HG03342 (cell line): ENCODE measurements at regions not wholly inside any gene's neighbourhood (a gene's known extent, or its start where the extent isn't known, plus 50 kb on each side); places are given as distances from the start of the nearest gene placed in this dataset.

Source experiments
- ATAC-seq: cut with Tn5 transposase; IDR thresholded peaks from one replicate; pipeline ENCODE4 v1.9.1; 2021; ENCODE audit warnings: mild to moderate bottlenecking, moderate library complexity; ENCODE audit not compliant: unreplicated experiment

DNA sequence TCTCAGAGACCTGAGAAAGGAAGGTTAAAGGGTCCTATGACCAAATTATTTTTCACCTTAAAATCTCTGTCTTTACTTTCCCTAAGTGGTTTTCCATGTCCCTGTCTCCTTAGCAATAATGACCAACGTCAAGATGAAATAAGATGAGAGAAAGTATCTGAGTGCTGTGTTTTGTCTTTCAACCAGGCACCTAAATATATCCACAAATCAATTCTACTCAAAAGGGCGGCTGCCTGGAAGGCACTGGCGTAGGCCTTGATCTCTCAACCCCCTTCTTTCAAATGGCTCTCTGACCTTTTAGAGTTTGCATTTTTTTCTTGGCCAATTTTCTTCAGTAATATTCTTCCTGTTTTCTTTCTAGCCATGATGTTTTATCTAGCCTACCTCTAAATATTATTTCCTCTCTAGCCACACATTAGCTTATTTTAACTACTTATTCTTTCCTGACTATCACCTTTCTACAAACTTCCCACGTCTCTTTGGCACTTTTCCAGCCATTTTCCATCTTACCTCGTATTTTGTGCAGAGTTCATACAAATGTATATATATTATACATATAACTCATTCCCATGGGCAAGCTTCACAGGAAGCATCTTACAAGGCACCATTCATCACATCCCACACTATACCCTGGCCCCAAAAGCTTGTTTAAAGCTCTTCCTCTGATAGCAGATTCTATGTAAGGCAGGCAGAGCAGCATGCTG is 204.5 kb downstream of the SNX18 start:
- ATAC-seq: no peak

DNA sequence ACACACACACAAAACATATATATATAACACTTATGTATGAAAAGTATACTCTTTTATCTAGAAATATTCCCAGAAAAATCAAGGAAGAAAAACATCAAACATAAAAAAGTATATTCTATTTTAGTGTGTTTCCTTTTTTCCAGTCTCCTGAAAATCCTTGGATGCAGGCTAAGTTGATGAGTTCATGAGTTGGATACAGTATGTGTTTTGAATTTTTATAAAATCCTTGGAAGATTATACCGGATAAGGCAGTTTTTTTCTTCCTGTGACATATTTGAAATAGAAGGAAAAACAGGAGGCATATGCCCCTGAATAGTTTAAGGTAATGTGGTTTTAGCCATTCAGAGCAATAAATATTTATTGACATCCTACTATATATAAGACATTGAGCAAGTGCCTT is 203.6 kb downstream of the SNX18 start:
- no peak for ATAC-seq

DNA sequence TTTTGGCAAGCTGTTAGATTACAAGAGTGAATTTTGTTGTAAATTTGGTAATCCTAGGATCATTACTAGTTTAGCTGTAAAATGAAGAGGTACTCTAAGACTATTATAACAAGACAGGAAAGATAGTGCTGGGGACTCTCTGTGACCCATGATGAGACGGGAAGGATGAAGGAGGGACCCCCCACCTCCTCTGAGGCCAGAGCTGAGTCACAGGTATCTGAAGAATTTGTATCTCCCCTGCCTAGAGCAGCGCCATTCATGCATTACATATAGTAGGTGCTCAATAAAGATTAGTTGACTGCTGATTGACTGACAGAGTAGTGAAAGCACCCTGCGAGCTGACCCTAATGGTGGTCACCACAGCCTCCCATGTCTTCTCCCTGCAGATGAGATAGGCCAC is 202.8 kb downstream of the SNX18 start:
- no peak for ATAC-seq

DNA sequence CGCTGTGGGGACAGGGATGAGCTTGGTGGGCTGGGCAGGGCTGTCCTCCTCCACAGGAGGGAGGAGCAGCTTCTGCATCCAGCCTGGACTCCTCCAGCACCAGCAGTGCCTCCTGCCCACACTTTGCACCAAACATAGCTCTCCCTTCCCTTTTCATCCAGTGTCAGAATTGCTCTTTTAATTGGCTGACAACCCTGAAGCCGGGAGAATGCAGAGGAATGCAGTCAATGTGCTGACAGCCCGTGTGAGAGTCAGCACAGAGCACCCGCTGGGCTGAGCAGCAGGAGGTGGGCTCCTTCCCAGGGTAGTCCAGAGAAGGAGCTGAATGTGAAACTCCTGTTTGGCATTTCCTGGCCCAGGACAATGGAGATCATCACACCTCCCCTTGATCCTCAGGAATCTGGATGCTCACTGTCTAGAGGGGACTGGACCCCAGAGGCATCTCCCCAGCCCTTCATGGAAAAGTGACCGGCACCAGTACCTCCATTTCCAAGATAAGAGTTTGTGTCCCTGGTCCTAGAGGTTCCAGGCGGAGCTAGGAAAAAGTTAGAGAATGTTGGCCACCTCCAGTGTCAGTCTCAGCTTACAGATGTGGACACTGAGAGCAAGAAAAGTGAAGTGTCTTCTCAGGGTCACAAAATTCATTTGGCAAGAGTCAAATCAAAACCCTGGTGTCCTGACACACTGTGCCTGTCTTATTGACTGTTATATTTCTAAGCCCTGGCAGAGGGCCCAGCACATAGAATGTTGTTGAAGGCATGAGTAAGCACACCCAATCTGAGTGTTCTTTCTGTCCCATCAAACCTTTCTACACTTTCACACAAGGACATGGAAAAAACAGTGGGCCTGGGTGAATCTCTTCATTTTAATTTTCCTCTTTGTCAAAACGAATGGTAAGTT is 202.1 kb downstream of the SNX18 start:
- no peak for ATAC-seq

DNA sequence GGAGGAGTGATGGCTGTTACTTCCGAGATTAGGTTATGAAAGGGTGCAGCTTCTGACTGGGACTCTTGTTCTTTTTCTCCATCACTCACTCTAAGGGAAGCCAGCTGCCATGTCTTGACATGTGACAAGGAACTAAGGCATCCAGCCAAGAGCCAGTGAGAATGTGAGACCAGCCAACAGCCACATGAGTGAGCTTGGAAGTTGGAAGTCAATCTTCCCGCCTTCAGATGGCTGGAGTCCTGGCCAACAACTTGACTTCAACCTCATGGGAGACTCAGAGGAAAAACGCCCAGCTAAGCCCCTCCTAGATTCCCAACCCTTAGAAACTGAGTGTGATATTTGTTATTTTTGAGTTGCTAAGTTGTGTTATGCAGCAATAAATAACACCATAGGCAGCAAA is 201.1 kb downstream of the SNX18 start:
- no peak for ATAC-seq

DNA sequence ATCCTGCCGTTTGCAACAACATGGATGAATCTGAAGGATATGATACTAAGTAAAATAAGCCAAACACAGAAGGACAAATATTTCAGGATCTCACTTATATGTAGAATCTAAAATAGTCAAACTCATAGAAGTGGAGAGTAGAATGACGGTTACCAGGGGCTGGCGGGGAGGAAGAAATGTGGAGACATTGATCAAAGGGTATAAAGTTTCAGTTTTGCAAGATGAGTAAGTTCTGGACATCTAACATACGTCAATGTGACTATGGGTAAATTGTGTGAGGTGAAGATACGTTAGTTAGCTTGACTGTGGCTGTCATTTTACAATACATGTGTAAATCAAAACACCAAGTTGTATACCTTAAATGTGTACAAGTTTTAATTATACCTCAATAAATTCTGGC is 200.3 kb downstream of the SNX18 start:
- no peak for ATAC-seq

DNA sequence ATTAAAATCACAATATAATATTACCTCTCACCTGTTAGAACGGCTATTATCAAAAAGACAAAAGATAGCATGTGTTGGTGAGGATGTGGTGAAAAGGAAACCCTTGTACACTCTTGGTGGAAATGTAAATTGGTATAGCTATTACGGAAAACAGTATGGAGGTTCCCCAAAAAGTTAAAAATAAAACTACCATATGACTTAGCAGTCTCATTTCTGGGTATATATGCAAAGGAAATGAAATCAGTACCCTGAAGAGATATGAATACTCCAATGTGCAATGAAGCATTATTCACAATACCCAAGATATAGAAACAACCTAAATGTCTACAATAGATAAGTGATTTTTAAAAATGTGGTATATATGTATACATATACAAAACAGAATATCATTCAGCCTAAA is 199.9 kb downstream of the SNX18 start:
- ATAC-seq: no peak

DNA sequence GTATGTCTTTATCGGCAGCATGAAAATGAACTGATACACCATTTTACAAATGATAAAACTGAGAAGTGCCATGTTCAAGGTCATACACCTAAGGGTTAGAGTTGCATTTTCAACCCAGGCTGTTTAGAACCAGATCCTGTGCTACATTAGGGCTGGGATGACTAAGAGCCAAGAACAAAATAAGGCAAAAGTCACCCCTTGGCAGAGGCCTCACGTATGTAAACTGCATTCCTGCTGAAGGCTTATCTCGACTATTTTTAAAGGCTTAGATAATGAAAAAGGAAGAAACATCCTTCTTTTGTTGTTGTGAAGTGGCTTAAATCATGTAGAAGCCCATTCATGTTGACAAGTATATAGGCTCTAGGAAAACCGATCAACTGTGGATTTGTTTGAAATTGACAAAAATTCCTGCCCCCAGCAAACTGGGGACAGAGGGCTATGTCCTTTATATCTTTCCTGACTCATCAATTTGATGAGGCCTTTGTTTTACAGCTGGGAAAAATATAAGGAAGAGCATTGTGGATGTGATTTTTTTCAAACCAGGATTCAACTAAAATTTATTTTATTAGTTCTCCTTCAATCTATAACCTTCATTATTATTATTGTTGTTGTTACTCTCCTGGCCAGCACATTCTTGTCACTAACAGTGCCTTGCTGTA is 196.5 kb downstream of the SNX18 start:
- ATAC-seq: no peak

DNA sequence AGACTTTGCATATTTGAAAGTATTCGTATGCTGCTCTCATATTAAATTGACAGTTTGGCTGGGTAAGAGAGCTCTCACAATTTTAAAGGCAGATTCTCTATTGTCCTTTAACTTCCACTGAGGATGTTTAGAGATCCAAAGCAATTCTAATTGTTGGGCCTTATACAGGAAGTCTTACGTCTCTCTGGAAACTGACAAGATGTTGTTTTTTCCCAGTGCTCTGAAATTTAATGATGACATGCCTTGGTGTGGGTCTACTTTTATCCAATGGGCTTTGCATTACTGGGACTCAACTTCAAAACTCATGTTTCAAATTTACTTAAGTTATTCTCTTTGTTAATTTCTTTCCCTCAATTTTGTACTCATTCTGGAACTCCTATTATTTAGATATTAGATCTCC is 191.5 kb downstream of the SNX18 start:
- ATAC-seq: no peak

DNA sequence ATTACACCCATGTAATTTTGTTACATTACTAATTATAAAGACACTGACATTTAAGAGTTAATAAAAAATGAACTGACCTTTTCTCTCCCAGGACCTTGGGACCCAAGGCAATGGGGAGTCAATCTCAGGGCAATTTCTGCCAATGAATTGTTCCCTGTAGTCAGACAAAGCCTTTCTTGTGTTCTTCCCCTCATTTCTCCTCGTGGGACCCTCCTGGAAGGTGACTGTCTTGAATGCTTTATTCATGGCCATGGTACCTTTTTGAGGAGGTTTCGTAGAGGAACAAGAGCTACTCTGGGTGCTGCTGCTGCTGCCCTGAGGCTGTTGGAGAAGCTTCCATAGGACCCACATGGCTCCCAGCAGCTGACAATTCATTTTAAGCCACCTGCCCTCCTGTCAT is 190.3 kb downstream of the SNX18 start:
- ATAC-seq: no peak

DNA sequence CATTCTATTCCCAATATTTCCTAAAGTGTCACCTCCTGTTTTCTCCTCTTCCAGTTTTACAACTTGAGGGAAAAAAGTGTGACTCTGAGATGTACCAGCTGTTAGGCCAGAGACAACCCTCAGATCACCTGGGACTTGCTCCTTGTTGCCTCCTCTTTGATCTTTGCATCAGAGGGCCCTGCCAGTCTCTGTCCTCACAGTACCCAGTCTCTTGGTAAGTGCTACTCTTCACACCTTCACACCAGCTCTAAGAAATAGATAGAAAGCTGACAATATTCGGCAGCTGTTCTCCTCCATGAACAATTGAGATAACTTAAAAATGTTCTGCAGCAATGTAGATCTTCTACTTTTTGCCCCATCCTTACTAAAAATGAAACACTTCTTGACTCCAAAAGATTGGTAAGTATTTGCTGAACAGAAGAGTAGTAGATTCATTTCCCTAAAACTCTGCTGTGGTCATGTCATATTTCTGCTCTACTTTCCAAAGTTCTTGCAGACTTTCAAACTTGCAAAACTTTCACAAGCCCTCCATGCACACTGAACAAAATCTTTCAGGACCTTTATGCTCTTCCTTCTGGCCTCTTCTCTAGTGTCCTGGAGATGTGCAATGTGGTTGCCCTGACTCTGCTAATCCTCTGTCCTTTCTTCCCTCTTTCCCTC is 188.6 kb downstream of the SNX18 start:
- no peak for ATAC-seq

DNA sequence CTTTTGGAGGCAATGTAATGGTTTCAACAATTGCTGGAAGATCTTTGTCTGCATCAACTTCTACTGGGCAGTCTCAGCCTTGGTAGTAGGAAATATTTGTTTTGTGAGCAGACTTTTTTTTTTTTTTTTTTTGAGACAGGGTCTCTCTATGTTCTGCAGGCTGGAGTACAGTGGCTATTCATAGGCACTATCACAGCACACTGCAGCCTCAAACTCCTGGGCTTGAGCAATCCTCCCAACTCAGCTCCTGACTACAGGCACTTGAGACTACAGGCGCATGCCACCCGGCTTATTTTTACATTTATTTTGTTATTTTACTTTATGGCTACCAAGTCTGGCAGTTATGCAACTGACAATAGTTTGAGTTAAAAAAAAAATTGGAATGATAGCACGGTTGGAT is 187.3 kb downstream of the SNX18 start:
- ATAC-seq: no peak

DNA sequence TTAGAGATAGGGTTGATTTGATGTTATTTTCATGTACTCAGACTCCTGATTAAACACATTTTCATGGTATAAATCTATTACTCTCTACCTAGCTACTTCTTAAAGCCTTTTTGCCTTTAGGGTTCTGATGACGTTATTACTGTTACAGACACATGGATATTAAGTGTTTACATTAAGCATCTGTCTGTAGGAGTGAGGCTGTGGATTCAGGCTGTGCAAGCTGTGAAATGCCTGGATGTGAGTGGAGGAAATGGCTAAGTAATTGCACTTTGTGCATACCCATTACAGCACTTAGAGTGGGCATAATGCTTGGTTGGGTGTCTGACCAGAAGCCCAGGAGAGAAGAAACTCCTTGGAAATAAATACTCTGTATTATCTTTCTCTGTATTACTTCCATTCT is 186.8 kb downstream of the SNX18 start:
- no peak for ATAC-seq

DNA sequence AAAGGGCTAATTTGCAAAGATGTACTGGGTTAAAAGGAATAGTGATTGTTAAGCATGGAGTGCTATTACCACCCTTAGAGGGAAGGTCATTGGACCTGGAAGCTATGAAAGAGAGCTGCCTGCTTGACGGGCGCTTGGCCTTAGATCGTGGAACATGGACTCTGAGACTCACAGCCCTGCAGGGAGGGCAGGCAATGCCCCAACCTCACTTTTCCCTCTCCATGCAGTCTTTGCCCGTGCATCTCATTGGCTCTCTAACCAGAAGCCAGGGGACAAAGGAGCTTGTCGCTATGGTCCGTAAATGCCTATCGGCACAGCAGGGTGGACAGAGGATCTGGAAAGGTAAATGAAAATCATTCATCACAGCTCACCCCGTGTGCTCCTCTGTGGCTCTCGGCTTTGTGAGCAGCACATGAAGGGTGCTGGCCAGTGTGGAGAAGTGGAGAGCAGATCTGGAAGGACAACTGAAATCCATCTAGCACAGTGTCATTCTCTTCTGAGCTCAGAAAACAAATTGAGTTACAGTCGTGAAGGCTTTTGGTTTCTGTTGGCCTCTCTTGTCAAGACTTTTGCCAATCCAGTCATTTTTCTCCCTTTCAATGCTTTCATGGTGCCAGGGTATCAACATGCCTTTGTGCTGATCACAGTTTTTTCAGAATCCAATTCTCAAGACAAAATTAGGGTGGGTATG is 186.2 kb downstream of the SNX18 start:
- ATAC-seq: no peak

DNA sequence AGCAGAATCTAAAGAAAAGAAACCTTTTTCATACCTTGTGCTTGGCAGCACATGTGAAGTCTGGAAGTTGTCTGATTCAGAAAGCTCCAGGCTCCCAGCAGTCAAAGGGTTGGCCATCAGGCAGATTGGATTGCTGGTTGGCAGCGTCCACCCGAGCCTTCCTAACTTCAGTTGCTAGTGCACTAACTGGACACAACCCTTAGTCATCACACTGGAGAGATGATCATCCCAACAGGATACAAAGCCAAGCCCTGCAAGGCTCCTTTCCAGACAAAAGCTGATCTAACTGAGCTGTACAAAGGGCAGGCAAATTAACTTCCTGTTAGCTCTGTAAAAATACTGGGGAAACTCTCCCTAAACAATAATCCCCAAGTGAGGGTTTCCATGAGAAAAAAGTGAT is 185.6 kb downstream of the SNX18 start:
- ATAC-seq: no peak

DNA sequence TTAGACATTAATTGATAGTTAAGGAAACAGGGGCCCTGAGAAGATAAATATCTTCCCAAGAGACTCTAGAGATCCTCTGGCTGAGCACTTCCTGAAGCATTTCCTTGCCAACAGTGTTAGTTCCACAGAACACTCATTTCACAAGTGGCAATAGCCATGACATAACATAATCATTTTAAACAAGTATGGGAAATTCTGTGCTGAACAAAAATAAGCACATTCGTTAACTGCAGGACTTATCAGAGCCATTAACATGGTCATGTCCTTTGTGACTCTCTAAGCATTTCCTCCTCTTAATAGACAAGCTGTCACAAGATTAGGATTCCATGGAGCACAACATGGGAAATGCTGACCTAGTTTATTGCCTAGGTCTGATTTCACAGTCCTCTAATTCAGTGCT is 184.9 kb downstream of the SNX18 start:
- ATAC-seq: no peak

DNA sequence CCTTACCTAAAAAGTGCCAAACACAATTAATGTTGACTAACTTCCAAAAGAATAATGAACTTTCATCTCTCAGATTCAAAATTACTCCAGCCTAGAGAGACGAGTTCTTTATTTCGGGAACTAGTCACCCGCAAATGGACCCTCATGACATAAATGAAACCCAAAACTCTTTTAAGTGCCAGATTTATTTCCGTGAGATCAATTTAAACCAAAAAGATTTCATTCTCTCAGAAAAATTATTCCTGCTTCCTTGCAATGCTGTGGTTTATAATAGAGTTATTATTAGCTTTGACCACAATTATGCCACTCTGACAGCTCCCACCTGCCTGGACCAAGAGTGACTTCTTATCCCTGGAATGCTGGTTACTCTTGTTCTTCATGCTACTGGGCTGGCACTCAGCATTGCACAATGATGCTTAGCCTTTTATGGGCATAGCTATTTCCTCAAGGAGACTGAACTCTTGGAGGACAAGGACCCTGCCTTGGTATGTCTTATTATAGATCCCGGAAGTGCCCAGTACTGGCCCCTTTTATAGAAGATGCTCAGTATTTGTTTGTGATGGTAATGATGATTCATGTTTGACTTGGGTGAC is 183.5 kb downstream of the SNX18 start:
- no peak for ATAC-seq

DNA sequence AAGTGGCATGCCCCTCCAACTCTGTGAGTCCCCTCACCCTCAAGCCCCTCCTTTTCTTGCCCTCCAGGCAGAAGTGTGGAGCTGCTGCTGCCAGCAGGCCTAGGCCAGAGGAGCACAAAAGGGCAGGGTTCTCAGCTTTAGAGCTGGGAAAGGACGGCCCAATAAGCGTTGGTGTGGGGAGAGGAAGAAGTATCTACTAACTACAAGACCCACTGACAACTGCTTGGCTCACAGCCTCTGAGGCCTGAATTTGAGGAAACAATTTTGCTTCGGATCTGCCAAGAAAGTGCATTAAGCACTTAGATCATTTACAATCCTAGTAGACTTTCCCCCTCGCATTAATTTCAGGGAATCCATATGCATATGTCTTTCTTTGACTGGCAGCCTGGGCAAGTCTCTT is 179.4 kb downstream of the SNX18 start:
- ATAC-seq: no peak

DNA sequence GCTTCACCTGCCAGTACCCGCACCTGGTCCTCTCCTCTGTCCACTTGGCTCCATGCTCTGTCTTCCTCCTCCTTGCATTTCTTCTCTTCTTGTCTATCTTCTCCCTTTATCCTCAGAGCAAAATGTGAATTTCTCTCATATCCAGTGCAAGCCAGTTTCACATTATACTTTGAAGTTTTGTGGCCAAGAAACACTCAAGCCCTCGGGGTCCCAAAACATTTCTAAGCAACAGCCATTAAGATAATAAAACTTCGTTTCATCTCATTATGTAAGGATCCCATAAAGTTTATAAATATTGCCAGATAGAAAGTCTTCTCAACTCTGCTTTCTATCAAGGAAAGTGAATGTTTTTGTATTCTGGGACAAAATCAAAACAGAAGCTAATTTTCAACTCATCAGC is 178.8 kb downstream of the SNX18 start:
- no peak for ATAC-seq

DNA sequence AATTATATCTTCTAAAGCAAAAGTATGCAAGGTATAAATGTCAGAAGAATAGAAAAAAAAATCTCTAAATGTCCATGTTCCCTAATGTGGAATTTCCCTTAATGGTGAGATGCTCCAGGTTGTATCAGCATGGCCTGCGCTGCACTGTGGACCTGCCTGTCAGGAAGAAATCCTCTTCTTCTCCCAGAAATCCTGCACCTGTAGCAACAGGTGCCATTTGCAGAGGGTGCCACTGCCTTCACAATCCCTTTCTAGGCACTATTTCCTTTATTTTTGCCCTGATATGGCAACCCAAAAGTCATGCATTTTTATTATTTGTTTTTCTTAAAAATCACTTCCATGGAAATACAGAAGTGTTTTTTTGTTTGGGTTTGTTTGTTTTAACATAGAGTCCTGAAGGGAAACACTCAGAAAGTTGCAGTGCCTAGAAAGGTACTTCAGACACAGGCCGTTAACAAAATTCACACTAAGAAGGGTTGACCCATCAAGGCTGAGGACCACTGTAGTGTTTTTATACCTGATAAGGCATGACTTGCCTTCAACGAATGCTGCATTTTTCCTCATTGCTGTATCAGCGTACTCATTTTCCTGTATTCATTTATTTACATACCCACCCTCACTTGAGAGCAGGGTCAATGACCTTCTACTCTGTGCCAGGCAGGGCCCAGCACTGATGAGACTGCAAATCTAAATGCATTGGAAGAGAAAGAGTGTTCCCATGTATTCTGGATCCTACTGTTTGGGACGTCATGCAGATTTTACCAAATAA is 177.8 kb downstream of the SNX18 start:
- no peak for ATAC-seq
